ENCODE measurements at regions not wholly inside any gene's neighbourhood (a gene's known extent, or its start where the extent isn't known, plus 50 kb on each side); places are given as distances from the start of the nearest gene placed in this dataset.
A peak's percentile ranks its signal among the peaks of the same experiment; 100 is the strongest.

- no peak for DNase-seq (ENCODE audit: low read depth)
- no peak for TF ChIP-seq CTCF (conservative IDR thresholded peaks at IDR 0.05; ENCODE audit: control insufficient read depth, insufficient read depth, low read depth, low read length)
- no peak overlapping the region for H3K4me3 ChIP-seq (ENCODE audit: control insufficient read depth, low read depth, low read length)
Measured at GRCh38 chr16:75780669-75781068, 54.4 kb upstream of the CPHXL start.

- no peak overlapping the region for H3K4me3 ChIP-seq (ENCODE audit: control insufficient read depth, low read depth, low read length)
- DNase-seq (ENCODE audit: low read depth) = no peak
- TF ChIP-seq CTCF (conservative IDR thresholded peaks at IDR 0.05; ENCODE audit: control insufficient read depth, insufficient read depth, low read depth, low read length) = no peak
Measured at GRCh38 chr16:75781683-75782343, 55.5 kb upstream of the CPHXL start.

- no peak overlapping the region for H3K4me3 ChIP-seq (ENCODE audit: control insufficient read depth, low read depth, low read length)
- no peak for DNase-seq (ENCODE audit: low read depth)
- no peak for TF ChIP-seq CTCF (conservative IDR thresholded peaks at IDR 0.05; ENCODE audit: control insufficient read depth, insufficient read depth, low read depth, low read length)
Measured at GRCh38 chr16:75787440-75787839, 61.1 kb upstream of the CPHXL start.

GRCh38 chr16:75789237-75789636 is 62.9 kb upstream of the CPHXL start:
- TF ChIP-seq CTCF (conservative IDR thresholded peaks at IDR 0.05; ENCODE audit: control insufficient read depth, insufficient read depth, low read depth, low read length) = peak; percentile 86
- DNase-seq (ENCODE audit: low read depth) = peak; percentile 62
- H3K4me3 ChIP-seq (ENCODE audit: control insufficient read depth, low read depth, low read length) = no peak overlapping the region

GRCh38 chr16:75792771-75793492 is 66.6 kb upstream of the CPHXL start:
- DNase-seq (ENCODE audit: low read depth) = no peak
- no peak overlapping the region for H3K4me3 ChIP-seq (ENCODE audit: control insufficient read depth, low read depth, low read length)
- TF ChIP-seq CTCF (conservative IDR thresholded peaks at IDR 0.05; ENCODE audit: control insufficient read depth, insufficient read depth, low read depth, low read length) = no peak

- H3K4me3 ChIP-seq (ENCODE audit: control insufficient read depth, low read depth, low read length) = no peak overlapping the region
- DNase-seq (ENCODE audit: low read depth) = no peak
- TF ChIP-seq CTCF (conservative IDR thresholded peaks at IDR 0.05; ENCODE audit: control insufficient read depth, insufficient read depth, low read depth, low read length) = no peak
Measured at GRCh38 chr16:75793641-75794040, 67.4 kb upstream of the CPHXL start.
